DND-41 (cell line): ENCODE measurements at regions not wholly inside any gene's neighbourhood (a gene's known extent, or its start where the extent isn't known, plus 50 kb on each side); places are given as distances from the start of the nearest gene placed in this dataset.
A peak's percentile ranks its signal among the peaks of the same experiment; 100 is the strongest.

ENCODE experiments used
- ATAC-seq: fragments of 200-7000 bp; cut with Tn5 transposase; 3 replicates; pipeline ENCODE4 v1.9.1; 2021; ENCODE audit warnings: low read depth; ENCODE audit not compliant: insufficient read depth
- DNase-seq: peaks from one replicate; pipeline ENCODE4 v3.0.0-alpha.2; 2020
- H2AFZ ChIP-seq: 2 replicates; pipeline ENCODE4 v1.6.0; 2012; ENCODE audit warnings: low read depth, low read length
- H3K27ac ChIP-seq: 2 replicates; pipeline ENCODE4 v1.5.1; 2012; ENCODE audit warnings: low read length, inconsistent platforms
- H3K27me3 ChIP-seq: fragments of 200-600 bp; sonication (generic); 2 replicates; pipeline ENCODE4 v1.6.0; 2012; ENCODE audit warnings: low read length, mild to moderate bottlenecking, inconsistent platforms; ENCODE audit not compliant: insufficient read depth, poor library complexity
- H3K36me3 ChIP-seq: 2 replicates; pipeline ENCODE4 v1.5.1; 2012; ENCODE audit warnings: low read length, inconsistent platforms; ENCODE audit not compliant: insufficient read depth
- H3K4me1 ChIP-seq: 2 replicates; pipeline ENCODE4 v1.5.1; 2012; ENCODE audit warnings: mild to moderate bottlenecking, low read length; ENCODE audit not compliant: insufficient read depth
- H3K4me2 ChIP-seq: 2 replicates; pipeline ENCODE4 v1.6.0; 2012; ENCODE audit warnings: mild to moderate bottlenecking, moderate library complexity, low read length, inconsistent platforms; ENCODE audit not compliant: insufficient read depth
- H3K4me3 ChIP-seq, 2 experiments: fragments of 200-600 bp in 1 of 2; shearing (Covaris generic) in 1 of 2; 2 replicates each; pipeline ENCODE4 v1.5.1; 2012 to 2016; ENCODE audit warnings: inconsistent platforms in 2 of 2, low read length in 2 of 2, mild to moderate bottlenecking in 2 of 2, low read depth in 1 of 2, moderate library complexity in 1 of 2
- H3K79me2 ChIP-seq: 2 replicates; pipeline ENCODE4 v1.6.0; 2012; ENCODE audit warnings: low read length, inconsistent platforms; ENCODE audit not compliant: insufficient read depth
- H3K9ac ChIP-seq: 2 replicates; pipeline ENCODE4 v1.6.0; 2012; ENCODE audit warnings: low read depth, mild to moderate bottlenecking, inconsistent platforms, low read length, moderate library complexity
- H3K9me3 ChIP-seq: 2 replicates; pipeline ENCODE4 v1.5.1; 2012; ENCODE audit warnings: low read length, moderate library complexity, mild to moderate bottlenecking, inconsistent platforms; ENCODE audit not compliant: insufficient read depth, severe bottlenecking
- H4K20me1 ChIP-seq: 2 replicates; pipeline ENCODE4 v1.6.0; 2012; ENCODE audit warnings: low read length; ENCODE audit not compliant: insufficient read depth
- EZH2 ChIP-seq: IDR thresholded peaks from 3 replicates; pipeline ENCODE4 v1.6.1; 2012; ENCODE audit warnings: borderline replicate concordance, low read depth, mild to moderate bottlenecking, moderate library complexity, low read length, inconsistent platforms; ENCODE audit not compliant: severe bottlenecking
- TF ChIP-seq, protein P1 (sequence below): IDR thresholded peaks from 2 replicates; pipeline ENCODE4 v1.5.1; 2012; ENCODE audit warnings: borderline replicate concordance, low read length, moderate library complexity, mild to moderate bottlenecking; ENCODE audit not compliant: poor library complexity, severe bottlenecking; ENCODE audit errors: extremely low read depth

DNA sequence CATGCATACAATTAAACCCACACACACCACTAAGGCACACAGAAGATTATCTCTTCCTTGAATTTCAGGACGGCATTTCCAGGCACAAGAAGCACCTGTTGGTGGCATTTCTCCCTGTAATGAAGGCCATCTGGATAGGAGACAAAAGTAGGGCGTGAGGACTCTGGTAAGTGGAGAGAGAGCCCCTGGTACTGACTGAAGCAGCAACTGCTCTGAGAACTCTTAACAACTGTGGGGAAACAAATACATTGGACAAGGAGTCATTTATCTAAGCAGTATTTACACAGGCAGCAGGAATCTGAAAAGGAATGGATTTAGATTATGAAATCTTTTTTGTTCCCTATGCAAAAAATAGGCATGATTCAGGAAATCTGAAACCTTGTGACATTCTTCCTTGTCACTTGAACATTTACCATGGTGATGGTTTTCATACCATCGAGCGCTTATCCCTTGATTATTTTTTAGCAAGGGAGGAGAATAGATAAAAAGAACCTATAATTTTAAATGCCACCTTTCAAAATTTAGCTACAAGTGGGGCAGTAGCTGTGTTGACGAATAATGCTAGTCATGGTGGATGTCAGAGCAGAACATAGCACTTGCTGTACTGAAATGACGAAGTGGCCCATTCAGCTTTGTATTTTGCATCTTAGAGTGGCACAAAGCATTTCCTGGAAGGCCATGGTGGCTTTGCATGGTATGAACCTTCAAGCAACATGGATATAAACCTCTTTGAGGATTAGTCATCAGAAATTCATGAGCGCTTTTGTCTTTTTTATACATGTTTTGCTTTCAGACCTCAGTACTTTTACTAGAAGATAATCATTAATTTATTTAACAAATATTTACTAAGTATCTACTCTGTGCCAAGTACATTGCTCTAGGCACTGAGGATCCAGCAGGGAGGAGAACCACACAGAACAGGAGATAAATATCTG lies 362.0 kb downstream of the ADGRL2 start:
- H3K27me3 ChIP-seq: no peaks in the 10 kb centered on the region
- no peak overlapping the region for H2AFZ ChIP-seq
- no peak overlapping the region for H3K27ac ChIP-seq
- H3K4me3 ChIP-seq: no peak overlapping the region
- DNase-seq (peak; percentile 16), ATAC-seq (peak; percentile 56)
- H3K36me3 ChIP-seq: no peaks in the 10 kb centered on the region
- H3K4me1 ChIP-seq: no peaks in the 10 kb centered on the region
- no peaks in the 10 kb centered on the region for H3K9me3 ChIP-seq
- H3K4me2 ChIP-seq: no peak overlapping the region
- no peaks in the 10 kb centered on the region for H4K20me1 ChIP-seq
- H3K79me2 ChIP-seq: no peaks in the 10 kb centered on the region
- TF ChIP-seq, protein P1, sequence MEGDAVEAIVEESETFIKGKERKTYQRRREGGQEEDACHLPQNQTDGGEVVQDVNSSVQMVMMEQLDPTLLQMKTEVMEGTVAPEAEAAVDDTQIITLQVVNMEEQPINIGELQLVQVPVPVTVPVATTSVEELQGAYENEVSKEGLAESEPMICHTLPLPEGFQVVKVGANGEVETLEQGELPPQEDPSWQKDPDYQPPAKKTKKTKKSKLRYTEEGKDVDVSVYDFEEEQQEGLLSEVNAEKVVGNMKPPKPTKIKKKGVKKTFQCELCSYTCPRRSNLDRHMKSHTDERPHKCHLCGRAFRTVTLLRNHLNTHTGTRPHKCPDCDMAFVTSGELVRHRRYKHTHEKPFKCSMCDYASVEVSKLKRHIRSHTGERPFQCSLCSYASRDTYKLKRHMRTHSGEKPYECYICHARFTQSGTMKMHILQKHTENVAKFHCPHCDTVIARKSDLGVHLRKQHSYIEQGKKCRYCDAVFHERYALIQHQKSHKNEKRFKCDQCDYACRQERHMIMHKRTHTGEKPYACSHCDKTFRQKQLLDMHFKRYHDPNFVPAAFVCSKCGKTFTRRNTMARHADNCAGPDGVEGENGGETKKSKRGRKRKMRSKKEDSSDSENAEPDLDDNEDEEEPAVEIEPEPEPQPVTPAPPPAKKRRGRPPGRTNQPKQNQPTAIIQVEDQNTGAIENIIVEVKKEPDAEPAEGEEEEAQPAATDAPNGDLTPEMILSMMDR: no peak
- TF ChIP-seq EZH2: no peak
- no peak overlapping the region for H3K9ac ChIP-seq

- ATAC-seq: peak; percentile 72
These were observed 361.0 kb downstream of the ADGRL2 start for GRCh38 chr1:82161700-82162141.

GRCh38 chr1:82160903-82161302 lies 360.2 kb downstream of the ADGRL2 start:
- no peak overlapping the region for H3K4me3 ChIP-seq
- H2AFZ ChIP-seq: no peak overlapping the region
- H3K9ac ChIP-seq: no peak overlapping the region
- peak; percentile 71 for ATAC-seq
- no peak overlapping the region for H3K4me2 ChIP-seq
- TF ChIP-seq, protein P1: no peak
- TF ChIP-seq EZH2: no peak
- no peaks in the 10 kb centered on the region for H3K36me3 ChIP-seq
- H3K9me3 ChIP-seq: no peaks in the 10 kb centered on the region
- H4K20me1 ChIP-seq: no peaks in the 10 kb centered on the region
- H3K4me1 ChIP-seq: no peaks in the 10 kb centered on the region
- no peak overlapping the region for H3K27ac ChIP-seq
- no peaks in the 10 kb centered on the region for H3K27me3 ChIP-seq
- DNase-seq: peak; percentile 35
- H3K79me2 ChIP-seq: no peaks in the 10 kb centered on the region

More at GRCh38 chr1:82161700-82162141, 361.0 kb downstream of the ADGRL2 start:
- no peaks in the 10 kb centered on the region for H3K9me3 ChIP-seq
- peak; percentile 10 for DNase-seq
- no peaks in the 10 kb centered on the region for H4K20me1 ChIP-seq
- H3K9ac ChIP-seq: no peak overlapping the region
- no peaks in the 10 kb centered on the region for H3K36me3 ChIP-seq
- no peaks in the 10 kb centered on the region for H3K4me1 ChIP-seq
- no peak overlapping the region for H2AFZ ChIP-seq
- H3K4me3 ChIP-seq: no peak overlapping the region
- no peaks in the 10 kb centered on the region for H3K79me2 ChIP-seq
- H3K4me2 ChIP-seq: no peak overlapping the region
- no peaks in the 10 kb centered on the region for H3K27me3 ChIP-seq
- TF ChIP-seq EZH2: no peak
- TF ChIP-seq, protein P1: no peak
- no peak overlapping the region for H3K27ac ChIP-seq
